Astrocyte (in vitro differentiated cells and primary cell): ENCODE measurements at regions not wholly inside any gene's neighbourhood (a gene's known extent, or its start where the extent isn't known, plus 50 kb on each side); places are given as distances from the start of the nearest gene placed in this dataset.

Experiments used
- DNase-seq: peaks from one replicate; pipeline ENCODE4 v3.0.0-alpha.2; 2010; ENCODE audit warnings: low read depth
- FAIRE-seq: peaks from 2 replicates; lab custom pipeline; 2011; peaks lifted over from hg19 to GRCh38; lab: Jason Lieb, UNC
- H2AFZ ChIP-seq: 2 replicates; pipeline ENCODE4 v1.6.0; 2012; ENCODE audit warnings: low read depth, low read length, inconsistent platforms
- H3K27ac ChIP-seq: 2 replicates; pipeline ENCODE4 v1.5.1; 2011; ENCODE audit warnings: low read depth, low read length, inconsistent platforms
- H3K27me3 ChIP-seq: 2 replicates; pipeline ENCODE4 v1.6.0; 2011; ENCODE audit warnings: low read length, inconsistent platforms; ENCODE audit not compliant: insufficient read depth
- H3K36me3 ChIP-seq: 2 replicates; pipeline ENCODE4 v1.5.1; 2011; ENCODE audit warnings: low read length, inconsistent platforms; ENCODE audit not compliant: insufficient read depth
- H3K4me1 ChIP-seq: 2 replicates; pipeline ENCODE4 v1.5.1; 2011; ENCODE audit warnings: low read length, inconsistent platforms; ENCODE audit not compliant: insufficient read depth
- H3K4me2 ChIP-seq: 2 replicates; pipeline ENCODE4 v1.6.0; 2012; ENCODE audit warnings: low read length, inconsistent platforms
- H3K4me3 ChIP-seq: 2 replicates; pipeline ENCODE4 v1.5.1; 2011; ENCODE audit warnings: low read depth, mild to moderate bottlenecking, low read length, inconsistent platforms; ENCODE audit not compliant: insufficient read depth
- H3K79me2 ChIP-seq: 2 replicates; pipeline ENCODE4 v1.6.0; 2012; ENCODE audit warnings: mild to moderate bottlenecking, low read length, inconsistent platforms; ENCODE audit not compliant: insufficient read depth
- H3K9ac ChIP-seq: 2 replicates; pipeline ENCODE4 v1.6.0; 2012; ENCODE audit warnings: mild to moderate bottlenecking, low read length, inconsistent platforms
- H3K9me3 ChIP-seq: 2 replicates; pipeline ENCODE4 v1.5.1; 2012; ENCODE audit warnings: low read depth, mild to moderate bottlenecking, low read length, inconsistent platforms; ENCODE audit not compliant: insufficient read depth
- H4K20me1 ChIP-seq: 2 replicates; pipeline ENCODE4 v1.6.0; 2012; ENCODE audit warnings: low read length, inconsistent platforms; ENCODE audit not compliant: insufficient read depth
- H3K27ac Mint-ChIP-seq: one replicate; pipeline ENCODE4 v1.8.0; 2021; ENCODE audit warnings: mild to moderate bottlenecking, mixed read lengths; ENCODE audit not compliant: unreplicated experiment
- H3K27me3 Mint-ChIP-seq: one replicate; pipeline ENCODE4 v1.8.0; 2021; ENCODE audit warnings: low read depth, mixed read lengths; ENCODE audit not compliant: unreplicated experiment
- H3K36me3 Mint-ChIP-seq: one replicate; pipeline ENCODE4 v1.8.0; 2021; ENCODE audit warnings: low read depth, mixed read lengths; ENCODE audit not compliant: unreplicated experiment
- H3K4me1 Mint-ChIP-seq: one replicate; pipeline ENCODE4 v1.8.0; 2021; ENCODE audit warnings: low read depth, mixed read lengths; ENCODE audit not compliant: unreplicated experiment
- H3K4me3 Mint-ChIP-seq: one replicate; pipeline ENCODE4 v1.8.0; 2021; ENCODE audit warnings: mild to moderate bottlenecking, moderate library complexity, mixed read lengths; ENCODE audit not compliant: unreplicated experiment
- H3K9me3 Mint-ChIP-seq: one replicate; pipeline ENCODE4 v1.8.0; 2021; ENCODE audit warnings: mild to moderate bottlenecking, mixed read lengths; ENCODE audit not compliant: unreplicated experiment
- EZH2 ChIP-seq: IDR thresholded peaks from 2 replicates; pipeline ENCODE4 v1.6.1; 2012; ENCODE audit warnings: mild to moderate bottlenecking, low read length, inconsistent platforms; ENCODE audit not compliant: insufficient read depth
- TF ChIP-seq, protein P1 (sequence below): IDR thresholded peaks from 2 replicates; pipeline ENCODE4 v1.5.1; 2011; ENCODE audit warnings: low read depth, mild to moderate bottlenecking, inconsistent platforms, low read length, moderate library complexity; ENCODE audit not compliant: insufficient read depth

DNA sequence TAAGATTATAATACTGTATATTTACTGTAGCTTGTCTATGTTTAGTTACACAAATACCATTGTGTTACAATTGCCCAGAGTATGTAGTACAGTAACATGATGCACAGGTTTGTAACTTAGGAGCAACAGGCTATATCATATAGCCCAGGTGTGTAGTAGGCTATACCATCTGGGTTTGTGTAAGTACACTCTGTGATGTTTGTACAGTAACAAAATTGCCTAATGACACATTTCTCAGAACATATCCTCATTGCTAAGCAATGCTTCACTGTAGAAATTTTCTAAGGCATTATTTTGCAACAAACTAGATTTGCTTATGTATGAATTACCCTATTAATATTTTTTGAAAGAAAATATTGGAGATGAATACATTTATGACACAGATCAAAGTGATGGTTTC, 1390.9 kb downstream of the C4orf33 start:
- no peaks in the 10 kb centered on the region for H3K27me3 ChIP-seq
- H2AFZ ChIP-seq: no peak overlapping the region
- Mint-ChIP-seq H3K9me3 (peaks cover 4% of the 10 kb centered on the region), H3K36me3 (no peaks in the 10 kb centered on the region), H3K4me1 (no peaks in the 10 kb centered on the region), H3K4me3 (no peak overlapping the region), H3K27ac (no peak overlapping the region), H3K27me3 (no peaks in the 10 kb centered on the region)
- H4K20me1 ChIP-seq: no peaks in the 10 kb centered on the region
- DNase-seq (no peak), FAIRE-seq (no peak)
- no peak overlapping the region for H3K9ac ChIP-seq
- H3K9me3 ChIP-seq: no peaks in the 10 kb centered on the region
- no peak overlapping the region for H3K4me2 ChIP-seq
- TF ChIP-seq, protein P1, sequence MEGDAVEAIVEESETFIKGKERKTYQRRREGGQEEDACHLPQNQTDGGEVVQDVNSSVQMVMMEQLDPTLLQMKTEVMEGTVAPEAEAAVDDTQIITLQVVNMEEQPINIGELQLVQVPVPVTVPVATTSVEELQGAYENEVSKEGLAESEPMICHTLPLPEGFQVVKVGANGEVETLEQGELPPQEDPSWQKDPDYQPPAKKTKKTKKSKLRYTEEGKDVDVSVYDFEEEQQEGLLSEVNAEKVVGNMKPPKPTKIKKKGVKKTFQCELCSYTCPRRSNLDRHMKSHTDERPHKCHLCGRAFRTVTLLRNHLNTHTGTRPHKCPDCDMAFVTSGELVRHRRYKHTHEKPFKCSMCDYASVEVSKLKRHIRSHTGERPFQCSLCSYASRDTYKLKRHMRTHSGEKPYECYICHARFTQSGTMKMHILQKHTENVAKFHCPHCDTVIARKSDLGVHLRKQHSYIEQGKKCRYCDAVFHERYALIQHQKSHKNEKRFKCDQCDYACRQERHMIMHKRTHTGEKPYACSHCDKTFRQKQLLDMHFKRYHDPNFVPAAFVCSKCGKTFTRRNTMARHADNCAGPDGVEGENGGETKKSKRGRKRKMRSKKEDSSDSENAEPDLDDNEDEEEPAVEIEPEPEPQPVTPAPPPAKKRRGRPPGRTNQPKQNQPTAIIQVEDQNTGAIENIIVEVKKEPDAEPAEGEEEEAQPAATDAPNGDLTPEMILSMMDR: no peak
- no peak for TF ChIP-seq EZH2
- H3K27ac ChIP-seq: no peak overlapping the region
- H3K4me3 ChIP-seq: no peak overlapping the region
- H3K79me2 ChIP-seq: no peaks in the 10 kb centered on the region
- H3K36me3 ChIP-seq: no peaks in the 10 kb centered on the region
- H3K4me1 ChIP-seq: no peaks in the 10 kb centered on the region

DNA sequence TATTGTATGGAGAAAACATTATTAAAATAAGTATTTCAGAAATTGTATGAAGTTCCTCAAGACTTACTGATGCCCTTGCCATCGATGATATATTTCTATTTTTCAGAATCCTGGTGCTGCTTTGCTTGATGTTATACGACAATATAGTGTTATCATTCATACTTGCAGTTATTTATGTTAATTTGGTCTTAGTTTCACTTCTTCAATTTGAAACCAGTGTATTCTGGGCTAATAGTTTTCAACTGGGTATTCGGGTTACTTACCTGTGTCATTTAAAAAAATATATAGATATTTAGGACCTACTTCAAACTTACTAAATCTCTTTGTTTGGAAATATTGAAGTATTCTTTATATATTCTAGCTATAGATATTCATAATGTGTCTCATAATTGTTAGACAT, 1414.7 kb downstream of the C4orf33 start:
- no peaks in the 10 kb centered on the region for H3K79me2 ChIP-seq
- Mint-ChIP-seq H3K4me1 (no peaks in the 10 kb centered on the region), H3K27ac (no peak overlapping the region), H3K27me3 (no peaks in the 10 kb centered on the region), H3K4me3 (no peak overlapping the region), H3K36me3 (no peaks in the 10 kb centered on the region), H3K9me3 (no peaks in the 10 kb centered on the region)
- no peak overlapping the region for H3K4me3 ChIP-seq
- no peak overlapping the region for H2AFZ ChIP-seq
- no peak overlapping the region for H3K4me2 ChIP-seq
- no peak for DNase-seq
- H3K4me1 ChIP-seq: no peaks in the 10 kb centered on the region
- no peak overlapping the region for H3K9ac ChIP-seq
- H3K27me3 ChIP-seq: no peaks in the 10 kb centered on the region
- no peak overlapping the region for H3K27ac ChIP-seq
- no peak for FAIRE-seq
- TF ChIP-seq, protein P1: no peak
- no peak for TF ChIP-seq EZH2
- H4K20me1 ChIP-seq: no peaks in the 10 kb centered on the region
- no peaks in the 10 kb centered on the region for H3K36me3 ChIP-seq
- H3K9me3 ChIP-seq: no peaks in the 10 kb centered on the region

DNA sequence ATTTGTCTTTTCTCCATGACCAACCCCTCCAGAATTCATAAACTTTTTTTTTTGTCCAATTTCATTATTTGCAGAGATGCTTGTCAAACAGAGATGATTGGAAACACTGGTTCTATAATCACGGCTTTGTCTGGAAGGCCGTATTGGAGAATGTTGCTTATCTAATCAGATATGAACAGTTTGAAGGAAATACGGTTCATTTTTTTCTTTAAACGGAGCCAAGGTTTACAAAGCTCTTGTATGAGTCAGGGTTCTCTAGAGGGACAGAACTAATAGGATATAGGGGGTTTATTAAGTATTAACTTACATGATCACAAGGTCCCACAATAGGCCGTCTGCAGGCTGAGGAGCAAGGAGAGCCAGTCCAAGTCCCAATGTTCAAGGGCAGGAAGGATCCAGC, 1415.8 kb downstream of the C4orf33 start:
- DNase-seq: no peak
- no peak overlapping the region for H3K4me2 ChIP-seq
- H3K4me1 ChIP-seq: no peaks in the 10 kb centered on the region
- H3K36me3 ChIP-seq: no peaks in the 10 kb centered on the region
- Mint-ChIP-seq H3K4me3 (no peak overlapping the region), H3K27me3 (no peaks in the 10 kb centered on the region), H3K36me3 (no peaks in the 10 kb centered on the region), H3K27ac (no peak overlapping the region), H3K9me3 (no peaks in the 10 kb centered on the region), H3K4me1 (no peaks in the 10 kb centered on the region)
- no peak overlapping the region for H3K27ac ChIP-seq
- FAIRE-seq: no peak
- no peaks in the 10 kb centered on the region for H3K79me2 ChIP-seq
- H3K4me3 ChIP-seq: no peak overlapping the region
- no peaks in the 10 kb centered on the region for H3K27me3 ChIP-seq
- no peak overlapping the region for H2AFZ ChIP-seq
- no peaks in the 10 kb centered on the region for H3K9me3 ChIP-seq
- TF ChIP-seq EZH2: no peak
- TF ChIP-seq, protein P1: no peak
- no peak overlapping the region for H3K9ac ChIP-seq
- H4K20me1 ChIP-seq: no peaks in the 10 kb centered on the region
